Smooth muscle cell (in vitro differentiated cells): ENCODE measurements at regions not wholly inside any gene's neighbourhood (a gene's known extent, or its start where the extent isn't known, plus 50 kb on each side); places are given as distances from the start of the nearest gene placed in this dataset.
"Not testable (repeated sequence)": the region's sequence is repeated elsewhere in the genome, so short reads cannot be mapped to it uniquely, and the experiment has no call there.

Source experiments
- DNase-seq: peaks from one replicate; lab custom pipeline; 2025; ENCODE audit not compliant: unreplicated experiment; lab: John Stamatoyannopoulos, UW
- H2AFZ ChIP-seq: fragments of 200-600 bp; sonication (generic); 2 replicates; pipeline ENCODE4 v1.6.0; 2016; ENCODE audit warnings: antibody characterized with exemption, low read depth, mild to moderate bottlenecking
- H3F3A ChIP-seq: fragments of 200-600 bp; sonication (generic); 2 replicates; pipeline ENCODE4 v1.6.0; 2017; ENCODE audit warnings: antibody characterized with exemption, low read depth
- H3K27ac ChIP-seq: fragments of 200-600 bp; sonication (generic); 2 replicates; pipeline ENCODE4 v1.5.1; 2016; ENCODE audit warnings: low read depth, mild to moderate bottlenecking
- H3K27me3 ChIP-seq: fragments of 200-600 bp; sonication (generic); 2 replicates; pipeline ENCODE4 v1.6.1; 2016; ENCODE audit warnings: low read depth, mild to moderate bottlenecking
- H3K36me3 ChIP-seq: fragments of 200-600 bp; sonication (generic); 2 replicates; pipeline ENCODE4 v1.5.1; 2016; ENCODE audit warnings: low read depth
- H3K4me1 ChIP-seq: fragments of 200-600 bp; sonication (generic); 2 replicates; pipeline ENCODE4 v1.5.1; 2016; ENCODE audit warnings: low read depth
- H3K4me2 ChIP-seq: fragments of 200-600 bp; sonication (generic); 2 replicates; pipeline ENCODE4 v1.6.0; 2016; ENCODE audit warnings: mild to moderate bottlenecking
- H3K4me3 ChIP-seq: fragments of 200-600 bp; sonication (generic); 2 replicates; pipeline ENCODE4 v1.5.1; 2016; ENCODE audit warnings: mild to moderate bottlenecking
- H3K79me2 ChIP-seq: fragments of 200-600 bp; sonication (generic); 2 replicates; pipeline ENCODE4 v1.6.0; 2016; ENCODE audit warnings: low read depth, mild to moderate bottlenecking
- H3K9ac ChIP-seq: fragments of 200-600 bp; sonication (generic); 2 replicates; pipeline ENCODE4 v1.6.0; 2016; ENCODE audit warnings: low read depth
- H3K9me3 ChIP-seq: fragments of 200-600 bp; sonication (generic); replicated peaks from 2 replicates; pipeline ENCODE4 v1.5.1; 2016; ENCODE audit warnings: low read depth
- H4K20me1 ChIP-seq: fragments of 200-600 bp; sonication (generic); 2 replicates; pipeline ENCODE4 v1.6.0; 2016; ENCODE audit warnings: low read depth
- WGBS: methylation state at CpG from one replicate; pipeline ENCODE4 v1.1.7; 2016; ENCODE audit warnings: low lambda C conversion rate; 5-methylcytosine and 5-hydroxymethylcytosine counted together

- H3K4me3 ChIP-seq, H3K27me3 ChIP-seq, H3K9ac ChIP-seq, H3K9me3 ChIP-seq, H3K27ac ChIP-seq, H3K4me1 ChIP-seq, H3K79me2 ChIP-seq, DNase-seq, H3F3A ChIP-seq, H4K20me1 ChIP-seq, H2AFZ ChIP-seq, H3K36me3 ChIP-seq, H3K4me2 ChIP-seq: not testable (repeated sequence)
- WGBS, result no CpG with 5 or more reads among the region's 8 CpGs
These were observed 112.7 kb upstream of the SEC22B start for GRCh38 chr1:120288814-120289600.

GRCh38 chr1:120288167-120288566, 111.8 kb upstream of the SEC22B start:
- not testable (repeated sequence) for H4K20me1 ChIP-seq, H3F3A ChIP-seq, H3K27me3 ChIP-seq, H3K9ac ChIP-seq, H3K36me3 ChIP-seq, H3K4me1 ChIP-seq, H2AFZ ChIP-seq, H3K27ac ChIP-seq, DNase-seq, H3K9me3 ChIP-seq, H3K79me2 ChIP-seq, H3K4me2 ChIP-seq, H3K4me3 ChIP-seq
- no CpG with 5 or more reads among the region's 6 CpGs for WGBS

GRCh38 chr1:120282744-120283464, 106.6 kb upstream of the SEC22B start:
- not testable (repeated sequence) for H3K9ac ChIP-seq, H3F3A ChIP-seq, H4K20me1 ChIP-seq, DNase-seq, H3K27ac ChIP-seq, H3K4me3 ChIP-seq, H2AFZ ChIP-seq, H3K9me3 ChIP-seq, H3K79me2 ChIP-seq, H3K36me3 ChIP-seq, H3K27me3 ChIP-seq, H3K4me2 ChIP-seq, H3K4me1 ChIP-seq
- no CpG with 5 or more reads among the region's 4 CpGs for WGBS

GRCh38 chr1:120278259-120278610, 101.9 kb upstream of the SEC22B start:
- not testable (repeated sequence) for H3K36me3 ChIP-seq
- no CpG with 5 or more reads among the region's 4 CpGs for WGBS

GRCh38 chr1:120277428-120278258, 101.3 kb upstream of the SEC22B start:
- DNase-seq, H3K4me1 ChIP-seq, H3F3A ChIP-seq, H3K27ac ChIP-seq, H2AFZ ChIP-seq, H3K4me2 ChIP-seq, H3K27me3 ChIP-seq, H3K9me3 ChIP-seq, H3K36me3 ChIP-seq, H3K9ac ChIP-seq, H3K4me3 ChIP-seq, H4K20me1 ChIP-seq, H3K79me2 ChIP-seq: not testable (repeated sequence)
- WGBS, result no CpG with 5 or more reads among the region's 26 CpGs

More at GRCh38 chr1:120278259-120278610, 101.9 kb upstream of the SEC22B start:
- DNase-seq, H3K27ac ChIP-seq, H3K79me2 ChIP-seq, H3K9ac ChIP-seq, H3F3A ChIP-seq, H2AFZ ChIP-seq, H3K9me3 ChIP-seq, H3K4me2 ChIP-seq, H4K20me1 ChIP-seq, H3K4me3 ChIP-seq, H3K27me3 ChIP-seq, H3K4me1 ChIP-seq: not testable (repeated sequence)

- not testable (repeated sequence) for H3K4me3 ChIP-seq, H3K27me3 ChIP-seq, H3F3A ChIP-seq, H3K36me3 ChIP-seq, H3K4me1 ChIP-seq, H3K79me2 ChIP-seq, H4K20me1 ChIP-seq, H2AFZ ChIP-seq, H3K9me3 ChIP-seq, H3K9ac ChIP-seq, H3K4me2 ChIP-seq, DNase-seq, H3K27ac ChIP-seq
- WGBS, result no CpG with 5 or more reads among the region's 5 CpGs
These were observed 100.4 kb upstream of the SEC22B start for GRCh38 chr1:120276710-120277109.

- H3K27me3 ChIP-seq, H2AFZ ChIP-seq, H3K27ac ChIP-seq, H3K9me3 ChIP-seq, H3F3A ChIP-seq, H3K9ac ChIP-seq, H3K4me3 ChIP-seq, DNase-seq, H3K4me2 ChIP-seq, H3K79me2 ChIP-seq, H4K20me1 ChIP-seq, H3K4me1 ChIP-seq, H3K36me3 ChIP-seq: not testable (repeated sequence)
- no CpG with 5 or more reads among the region's 3 CpGs for WGBS
These were observed 98.1 kb upstream of the SEC22B start for GRCh38 chr1:120274438-120274837.

GRCh38 chr1:120273363-120273762, 97.0 kb upstream of the SEC22B start:
- WGBS, result 50% methylated on average over 2 of the region's 4 CpGs
- not testable (repeated sequence) for H2AFZ ChIP-seq, H3F3A ChIP-seq, H3K79me2 ChIP-seq, H3K4me3 ChIP-seq, H3K36me3 ChIP-seq, DNase-seq, H3K4me2 ChIP-seq, H3K9me3 ChIP-seq, H4K20me1 ChIP-seq, H3K27me3 ChIP-seq, H3K4me1 ChIP-seq, H3K27ac ChIP-seq, H3K9ac ChIP-seq
